ENCODE measurements at regions not wholly inside any gene's neighbourhood (a gene's known extent, or its start where the extent isn't known, plus 50 kb on each side); places are given as distances from the start of the nearest gene placed in this dataset.
A peak's percentile ranks its signal among the peaks of the same experiment; 100 is the strongest.
"Not testable (repeated sequence)": the region's sequence is repeated elsewhere in the genome, so short reads cannot be mapped to it uniquely, and the experiment has no call there.

GRCh38 chr2:39996653-39997080, 217.6 kb upstream of the THUMPD2 start:
- DNase-seq (ENCODE audit: low spot score) = no peak

DNA sequence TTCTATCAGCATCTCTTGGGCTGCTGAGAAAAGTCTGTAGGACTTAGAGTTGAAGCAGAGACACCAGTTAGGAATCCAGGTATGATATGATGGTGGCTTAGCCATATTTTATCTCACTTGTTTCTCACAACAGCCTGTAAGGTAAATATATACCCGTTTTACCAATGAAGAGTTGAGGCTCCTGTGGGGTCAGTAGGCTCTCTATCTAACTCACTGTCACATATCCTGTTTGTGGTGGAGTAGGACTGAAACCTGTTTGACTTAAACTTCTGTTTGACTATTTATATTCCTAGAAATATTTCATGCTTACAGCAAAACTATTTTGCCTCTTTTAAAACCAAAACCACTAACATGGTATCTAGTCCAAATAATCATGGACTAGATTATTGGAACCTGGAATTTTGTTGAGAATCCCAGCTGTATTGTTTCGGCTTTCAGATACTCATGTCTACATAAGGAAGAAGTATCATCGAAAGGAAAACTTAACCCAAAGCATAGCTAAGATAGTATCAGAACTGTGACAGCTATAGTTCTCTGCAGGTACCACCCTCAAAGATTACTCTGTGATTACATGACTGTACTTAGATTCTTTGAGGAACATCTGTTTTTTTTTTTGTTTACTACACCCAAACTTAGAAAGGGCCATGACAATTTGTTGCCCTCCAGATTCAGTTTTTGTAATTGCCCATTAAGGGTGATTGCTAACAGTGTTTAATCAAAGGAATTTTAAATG, 216.1 kb upstream of the THUMPD2 start:
- DNase-seq (ENCODE audit: low spot score) = no peak

DNA sequence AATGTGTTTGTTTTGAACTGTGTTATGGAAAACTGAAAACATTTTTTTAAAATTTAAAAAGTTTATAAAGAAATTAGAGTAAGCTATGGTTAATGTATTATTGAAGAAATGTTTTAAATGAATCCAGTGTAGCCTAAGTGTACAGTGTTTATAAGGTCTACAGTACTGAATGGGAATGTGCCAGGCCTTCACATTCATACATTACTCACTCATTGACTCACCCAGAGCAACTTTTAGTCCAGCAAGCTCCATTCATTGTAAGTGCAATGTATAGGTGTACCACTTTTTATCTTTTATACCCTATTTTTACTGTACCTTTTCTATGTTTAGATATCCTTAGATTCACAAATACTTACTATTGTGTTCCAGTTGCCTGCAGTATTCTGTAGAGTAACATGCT, 215.1 kb upstream of the THUMPD2 start:
- DNase-seq (ENCODE audit: low spot score) = no peak

DNA sequence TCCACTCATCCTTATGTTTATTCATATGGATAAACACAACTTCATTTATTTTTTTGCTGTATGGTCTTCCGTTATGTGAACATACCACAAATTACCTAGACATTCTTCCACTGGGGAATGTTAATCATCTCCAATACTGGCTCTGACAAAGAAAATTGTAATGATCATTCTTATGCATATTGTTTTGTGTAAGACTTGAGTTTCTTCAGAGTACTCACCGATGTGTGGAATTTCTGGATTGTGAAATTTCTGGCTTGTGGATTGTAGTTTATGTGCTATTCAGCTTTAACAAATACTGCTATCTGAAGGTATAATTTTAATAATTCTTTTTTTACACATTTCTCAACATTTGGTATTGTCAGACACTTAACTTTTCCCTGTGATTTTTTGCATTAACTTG, 212.2 kb upstream of the THUMPD2 start:
- no peak for DNase-seq (ENCODE audit: low spot score)

DNA sequence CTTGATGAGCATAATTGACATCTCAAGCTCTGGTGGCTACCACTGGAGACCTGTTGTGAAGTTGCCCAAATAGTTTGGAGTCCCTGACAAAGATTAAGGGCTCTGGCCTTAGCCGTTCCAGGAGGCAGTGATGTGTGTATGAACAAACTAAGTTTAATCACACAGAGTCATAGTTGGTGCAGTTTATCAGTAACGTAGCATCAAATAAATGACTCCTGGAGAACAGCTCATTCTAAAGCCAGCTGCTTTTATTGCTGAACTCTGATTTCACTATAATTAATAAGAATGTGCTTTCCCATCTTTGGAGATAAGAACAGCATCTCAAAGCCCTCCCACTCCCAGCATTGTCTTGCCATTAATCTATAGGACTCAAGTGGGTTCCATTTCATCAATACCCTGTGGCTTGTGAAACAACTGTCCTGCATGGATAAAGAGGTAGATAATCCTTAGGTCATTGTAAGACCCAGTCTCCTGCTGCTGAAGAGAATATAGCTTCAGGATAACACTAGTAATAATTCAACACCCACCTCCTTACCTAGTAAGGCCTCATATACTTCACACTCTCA, 211.4 kb upstream of the THUMPD2 start:
- no peak for DNase-seq (ENCODE audit: low spot score)

DNA sequence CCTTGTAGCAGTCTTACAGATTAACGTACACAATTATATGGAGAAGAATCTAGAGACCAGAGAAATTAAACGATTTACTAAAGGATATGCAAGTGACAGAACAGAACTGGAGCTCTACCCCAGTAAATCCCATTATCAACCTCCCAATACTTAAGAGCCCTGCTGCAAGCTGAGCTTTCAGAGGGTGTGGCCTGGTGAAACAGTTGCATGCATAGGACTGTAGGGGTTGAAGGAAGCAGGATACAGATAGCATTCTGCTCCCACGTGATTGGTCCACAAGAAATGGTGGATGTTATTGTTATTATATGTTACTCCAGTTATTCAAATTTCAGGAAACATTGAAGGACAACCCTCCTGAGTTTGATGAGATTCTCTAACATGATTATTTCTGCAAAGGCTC, 210.8 kb upstream of the THUMPD2 start:
- DNase-seq (ENCODE audit: low spot score) = no peak

DNA sequence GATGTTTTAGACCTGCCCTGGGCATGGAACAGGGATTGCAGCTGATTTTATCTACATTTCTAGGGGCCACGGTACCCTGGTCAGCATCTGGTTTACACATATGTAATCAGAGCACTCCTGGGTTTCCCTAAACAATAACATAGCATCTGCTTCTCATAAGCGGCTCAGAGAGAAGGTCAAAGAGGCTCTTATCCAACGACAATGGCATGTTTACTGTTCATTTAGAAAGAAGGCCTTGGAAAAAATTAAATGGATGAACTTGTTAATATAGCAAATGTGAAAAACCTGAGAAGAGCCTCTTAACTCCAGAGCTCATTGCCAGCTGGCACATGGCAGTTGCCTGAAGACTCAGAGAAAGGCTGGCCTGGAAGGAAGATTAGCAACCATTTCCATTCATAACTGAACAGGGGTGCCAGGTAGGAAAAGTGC, 202.8 kb upstream of the THUMPD2 start:
- DNase-seq (ENCODE audit: low spot score) = no peak

DNA sequence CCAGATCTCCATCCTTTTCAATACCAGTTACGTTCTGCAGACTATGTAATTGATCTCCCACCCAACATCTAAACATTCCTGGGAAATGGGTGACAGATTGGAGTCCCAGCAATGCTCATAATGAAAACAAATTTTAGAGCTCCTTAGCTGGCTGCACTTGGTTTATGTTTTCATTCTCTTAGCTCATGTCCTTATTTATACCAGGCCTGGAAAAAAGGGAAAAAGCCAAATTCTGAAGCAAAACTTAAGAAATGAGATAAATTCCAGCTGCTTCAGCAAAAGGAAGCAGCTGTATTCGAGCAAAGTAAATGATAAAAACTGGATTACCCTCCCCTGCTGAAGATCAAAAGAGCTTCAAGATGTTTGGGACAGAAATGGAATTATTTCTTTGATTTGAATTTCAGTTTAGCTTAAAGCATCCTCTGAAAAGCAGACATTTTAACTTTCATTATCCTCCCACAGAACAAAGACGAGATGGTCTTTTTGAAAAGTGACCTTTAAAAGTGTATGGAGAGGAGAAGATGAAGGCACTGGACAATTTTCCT, 196.5 kb upstream of the THUMPD2 start:
- no peak for DNase-seq (ENCODE audit: low spot score)

DNA sequence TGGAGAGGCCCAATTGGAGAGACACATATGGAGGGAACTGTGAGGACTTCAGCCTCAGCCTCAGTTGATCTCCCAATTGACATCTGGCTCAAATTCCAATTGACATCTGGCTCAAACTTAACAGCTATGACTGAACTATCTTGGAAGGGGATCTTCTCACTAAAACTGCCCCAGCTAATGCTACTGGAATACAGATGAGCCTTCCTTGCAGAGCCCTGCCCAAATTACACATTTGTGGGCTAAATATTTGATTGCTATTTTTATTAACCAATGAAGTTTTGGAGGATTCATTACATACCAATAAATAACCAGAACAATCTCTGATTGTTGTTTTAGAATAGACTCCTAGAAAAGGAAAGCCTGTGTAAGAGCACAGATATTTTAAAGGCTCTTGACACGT, 189.0 kb upstream of the THUMPD2 start:
- DNase-seq (ENCODE audit: low spot score) = no peak

DNA sequence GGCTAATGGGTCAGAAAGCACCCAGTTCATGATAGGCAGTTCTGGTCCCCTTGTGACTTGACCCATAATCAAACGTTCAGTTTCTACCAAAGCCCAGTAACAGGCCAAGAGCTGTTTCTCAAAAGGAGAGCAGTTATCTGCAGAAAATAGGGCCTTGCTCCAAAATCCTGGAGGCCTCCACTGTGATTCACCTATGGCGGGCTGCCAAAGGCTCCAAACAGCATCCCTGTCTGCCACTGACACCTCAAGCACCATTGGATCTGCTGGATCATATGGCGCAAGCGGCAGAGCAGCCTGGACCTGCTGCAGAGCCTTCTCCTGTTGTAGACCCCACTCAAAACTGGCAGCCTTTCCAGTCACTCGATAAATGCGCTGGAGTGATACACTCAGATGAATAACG, 181.6 kb upstream of the THUMPD2 start:
- DNase-seq (ENCODE audit: low spot score) = not testable (repeated sequence)

GRCh38 chr2:39954346-39954745, 175.3 kb upstream of the THUMPD2 start:
- DNase-seq (ENCODE audit: low spot score) = no peak

DNA sequence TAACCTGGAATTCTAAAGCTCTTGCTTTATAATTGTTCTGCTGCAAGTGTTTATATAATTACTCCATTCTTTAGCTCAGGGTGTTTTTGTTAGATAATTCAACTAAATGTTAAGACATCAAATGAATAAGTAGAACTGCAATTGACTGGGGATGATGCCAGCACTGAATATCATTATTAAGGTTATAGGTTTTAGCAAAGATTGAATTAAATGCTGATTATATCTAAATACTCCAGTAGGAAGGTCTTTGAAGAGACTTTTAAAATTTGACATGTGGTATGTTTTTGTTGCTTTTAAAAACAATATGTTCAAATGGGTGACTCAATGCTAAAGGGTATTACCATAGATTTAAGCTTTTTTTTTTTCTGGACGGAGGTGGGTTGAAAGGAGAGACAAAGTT, 170.1 kb upstream of the THUMPD2 start:
- DNase-seq (ENCODE audit: low spot score) = no peak

GRCh38 chr2:39948016-39948719, 169.1 kb upstream of the THUMPD2 start:
- peak; percentile 16 for DNase-seq (ENCODE audit: low spot score)

DNA sequence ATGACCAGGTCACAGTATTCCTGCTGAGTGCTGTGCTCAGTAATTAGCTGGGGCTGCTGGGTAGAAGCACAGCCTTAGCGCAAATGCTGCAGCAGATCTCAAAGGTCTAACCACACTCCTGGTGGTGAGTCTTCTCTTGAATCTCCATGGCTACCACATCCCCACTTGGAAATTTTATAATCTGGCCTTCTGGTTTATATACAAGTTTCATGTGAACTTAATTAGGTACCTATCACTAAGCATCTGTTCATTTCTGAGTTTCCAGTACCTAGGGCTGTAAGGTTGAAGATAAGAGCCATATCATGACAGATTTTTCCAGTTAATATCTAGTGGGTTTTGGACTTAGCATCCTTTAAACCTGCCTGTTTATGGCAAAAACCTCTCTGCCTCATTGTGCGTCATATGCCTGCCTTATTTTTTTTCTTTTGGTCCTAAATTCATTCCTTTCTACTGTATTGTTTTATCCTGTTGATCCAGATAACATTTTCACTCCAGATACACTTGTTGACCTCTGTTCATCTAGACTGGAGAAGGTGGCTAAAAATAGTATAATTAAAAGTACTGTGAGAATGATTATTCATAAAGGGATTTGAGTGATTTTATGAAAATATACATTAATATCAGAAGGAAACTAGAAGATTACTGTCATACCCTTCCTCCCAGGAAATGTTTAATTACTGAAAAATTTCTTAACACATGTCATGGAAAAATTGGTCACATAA, 168.4 kb upstream of the THUMPD2 start:
- no peak for DNase-seq (ENCODE audit: low spot score)

GRCh38 chr2:39942950-39943349, 163.9 kb upstream of the THUMPD2 start:
- no peak for DNase-seq (ENCODE audit: low spot score)

GRCh38 chr2:39938035-39938835, 159.2 kb upstream of the THUMPD2 start:
- peak; percentile 39 for DNase-seq (ENCODE audit: low spot score)

- DNase-seq (ENCODE audit: low spot score) = no peak
Observed at GRCh38 chr2:39937621-39938020, 158.6 kb upstream of the THUMPD2 start.

DNA sequence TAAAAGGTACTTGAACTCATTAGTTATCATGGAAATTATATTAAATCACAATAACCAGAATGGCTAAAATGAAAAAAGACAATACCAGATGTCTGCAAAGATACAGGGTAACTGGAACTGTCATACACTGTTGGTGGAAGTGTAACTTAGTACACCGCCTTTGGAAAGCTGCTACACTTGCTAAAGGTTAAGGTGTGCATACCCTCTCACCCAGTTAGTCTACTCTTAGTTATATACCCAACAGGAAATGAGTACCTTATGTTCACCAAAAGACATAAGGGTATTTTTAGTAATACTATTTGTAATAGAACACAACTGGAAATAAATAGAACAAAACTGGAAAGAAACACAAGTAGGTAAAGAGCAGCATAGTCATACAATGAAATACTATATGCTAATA, 155.8 kb upstream of the THUMPD2 start:
- no peak for DNase-seq (ENCODE audit: low spot score)

DNA sequence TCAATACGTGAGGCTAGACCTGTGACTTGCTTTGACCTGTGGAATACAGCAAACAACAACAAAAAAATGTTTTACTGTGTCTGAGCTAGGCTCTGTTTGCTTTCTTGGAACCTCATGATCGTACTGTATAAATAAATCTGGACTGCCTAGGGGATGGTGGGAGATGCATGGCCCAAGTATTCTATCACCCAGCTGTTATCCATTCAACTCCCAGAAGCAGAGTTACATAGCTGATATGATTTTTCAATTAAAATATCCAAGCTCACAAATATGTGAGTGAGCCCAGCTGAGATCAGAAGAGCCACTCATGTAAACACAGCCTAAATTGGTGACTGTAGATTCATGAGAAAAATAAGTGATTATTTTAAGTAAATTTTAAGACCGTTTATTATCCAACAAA, 154.1 kb upstream of the THUMPD2 start:
- DNase-seq (ENCODE audit: low spot score) = no peak

DNA sequence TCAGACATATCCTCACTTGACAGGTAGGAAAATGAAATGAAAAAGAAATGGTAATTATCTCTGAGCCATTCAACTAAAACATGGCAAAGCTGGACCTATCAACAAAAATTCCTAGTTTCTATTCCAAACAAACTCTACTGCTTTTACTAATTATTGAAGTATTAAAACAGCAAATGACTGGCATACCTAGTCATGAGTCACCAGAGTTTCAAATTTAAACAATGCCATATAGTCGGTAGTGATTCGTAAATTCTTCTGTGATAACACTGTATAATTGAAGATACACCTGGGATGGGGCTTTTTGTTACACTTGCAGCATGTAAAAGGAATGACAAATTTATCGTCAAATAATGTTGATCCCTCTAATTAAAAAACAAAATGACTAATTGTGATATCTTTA, 153.1 kb upstream of the THUMPD2 start:
- no peak for DNase-seq (ENCODE audit: low spot score)

DNA sequence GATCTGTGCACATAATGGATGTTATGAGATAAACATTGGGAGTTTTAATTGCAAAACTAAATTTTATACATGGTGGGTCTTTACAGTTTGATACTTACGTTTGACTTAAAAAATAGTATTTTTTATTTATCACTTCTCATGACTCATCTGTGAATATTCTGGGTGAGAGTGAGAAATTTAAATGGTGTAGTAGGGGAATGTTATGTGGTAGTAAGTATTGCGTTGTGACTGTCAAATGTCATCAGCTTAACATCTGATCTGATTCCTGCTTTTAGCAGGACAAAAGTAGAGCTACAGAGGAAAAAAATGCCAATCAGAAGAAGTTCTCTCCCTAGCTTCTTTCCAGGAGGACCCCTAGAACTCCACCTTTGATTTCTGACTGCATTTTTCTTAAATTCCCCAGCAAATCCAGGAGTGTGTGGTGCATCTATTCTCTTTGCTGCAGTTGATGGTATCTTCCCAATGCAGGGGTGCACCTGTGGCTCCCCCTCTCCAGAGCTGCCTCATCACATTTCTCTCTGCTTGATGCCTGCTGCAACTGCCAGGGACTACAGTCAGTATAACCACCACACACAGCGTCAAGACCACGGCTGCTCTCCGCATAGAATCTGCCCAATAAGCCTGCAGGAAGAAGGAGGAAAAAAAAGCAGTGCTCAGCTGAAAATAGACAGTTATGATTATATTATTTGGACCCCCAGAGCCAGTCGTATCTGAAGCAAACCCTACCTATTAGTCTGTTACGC, 151.3 kb upstream of the THUMPD2 start:
- no peak for DNase-seq (ENCODE audit: low spot score)
